VCaP (cell line): ENCODE measurements at regions not wholly inside any gene's neighbourhood (a gene's known extent, or its start where the extent isn't known, plus 50 kb on each side); places are given as distances from the start of the nearest gene placed in this dataset.
"Not testable (repeated sequence)": the region's sequence is repeated elsewhere in the genome, so short reads cannot be mapped to it uniquely, and the experiment has no call there.

Experiments
- H3K27ac ChIP-seq: fragments of 450-650 bp; 2 replicates; pipeline ENCODE4 v1.5.1; 2017
- CTCF ChIP-seq: fragments of 450-650 bp; conservative IDR thresholded peaks from 2 replicates; pipeline ENCODE4 v1.5.1; 2017; ENCODE audit warnings: mild to moderate bottlenecking, moderate library complexity

- TF ChIP-seq CTCF = no peak
These were observed 322.9 kb downstream of the TMEM38B start for GRCh38 chr9:106017198-106017740.

GRCh38 chr9:106019039-106019680 lies 324.8 kb downstream of the TMEM38B start:
- H3K27ac ChIP-seq = no peak overlapping the region
- TF ChIP-seq CTCF = no peak

More at GRCh38 chr9:106017198-106017740, 322.9 kb downstream of the TMEM38B start:
- H3K27ac ChIP-seq = no peak overlapping the region

- no peak for TF ChIP-seq CTCF
- H3K27ac ChIP-seq = no peak overlapping the region
These were observed 325.4 kb downstream of the TMEM38B start for GRCh38 chr9:106019702-106020101.

- no peak overlapping the region for H3K27ac ChIP-seq
- no peak for TF ChIP-seq CTCF
These were observed 325.8 kb downstream of the TMEM38B start for GRCh38 chr9:106020186-106020585.

- TF ChIP-seq CTCF = no peak
- no peak overlapping the region for H3K27ac ChIP-seq
These were observed 329.1 kb downstream of the TMEM38B start for GRCh38 chr9:106023455-106023854.

- no peak overlapping the region for H3K27ac ChIP-seq
- no peak for TF ChIP-seq CTCF
These were observed 331.1 kb downstream of the TMEM38B start for GRCh38 chr9:106025453-106025852.

GRCh38 chr9:106030146-106030545 lies 335.8 kb downstream of the TMEM38B start:
- H3K27ac ChIP-seq = not testable (repeated sequence)

- no peak overlapping the region for H3K27ac ChIP-seq
- TF ChIP-seq CTCF = no peak
These were observed 338.6 kb downstream of the TMEM38B start for GRCh38 chr9:106032978-106033377.
